ENCODE measurements at regions not wholly inside any gene's neighbourhood (a gene's known extent, or its start where the extent isn't known, plus 50 kb on each side); places are given as distances from the start of the nearest gene placed in this dataset.

DNA sequence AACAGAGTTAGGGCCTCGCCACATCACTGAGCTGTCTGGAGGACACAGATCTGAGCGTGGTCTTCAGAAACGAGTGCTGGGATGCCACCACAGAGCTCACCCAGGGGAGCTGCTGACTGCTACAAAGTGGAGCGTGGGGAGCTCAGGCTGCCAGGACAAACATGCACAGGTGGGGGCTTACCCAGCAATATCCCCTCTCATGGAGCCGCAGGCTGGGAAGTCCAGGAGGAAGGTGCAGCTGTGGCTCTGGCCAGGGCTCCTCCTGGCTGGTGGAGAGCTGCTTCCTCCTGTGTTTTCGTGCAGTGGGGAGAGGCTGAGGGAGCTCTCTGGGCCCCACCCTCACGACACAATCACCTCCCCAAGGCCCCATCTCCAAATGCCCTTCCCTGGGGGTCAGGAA is 368.6 kb upstream of the IRX4 start:
- TF ChIP-seq TAF1 (IDR thresholded peaks at IDR 0.05; ENCODE audit: low read depth) (no peak), EZH2 (IDR thresholded peaks at IDR 0.05; ENCODE audit: borderline replicate concordance, insufficient read depth, low read length, poor library complexity, severe bottlenecking) (no peak), POLR2AphosphoS5 (IDR thresholded peaks at IDR 0.05) (no peak)

Data from neural cell (in vitro differentiated cells).